H1 (cell line): ENCODE measurements at regions not wholly inside any gene's neighbourhood (a gene's known extent, or its start where the extent isn't known, plus 50 kb on each side); places are given as distances from the start of the nearest gene placed in this dataset.

Source experiments
- CTCF ChIA-PET: fragments of 300-600 bp; sonication (Branson Sonifier 250); formaldehyde crosslinking; loops from one replicate; lab custom pipeline; 2021; ENCODE audit not compliant: partially characterized antibody; lab: Charles Lee
- POLR2A ChIA-PET: fragments of 300-600 bp; sonication (Branson Sonifier 250); formaldehyde crosslinking; loops from one replicate; lab custom pipeline; 2021; ENCODE audit warnings: inconsistent platforms; ENCODE audit not compliant: partially characterized antibody; lab: Charles Lee
- DNase-seq, 2 experiments: peaks; one replicate each; pipeline versions ENCODE4 v3.0.0 to v3.0.0-alpha.2; 2010 to 2022; ENCODE audit warnings: low spot score in 2 of 2, low read depth in 1 of 2, mixed read lengths in 1 of 2
- FAIRE-seq: peaks from 2 replicates; lab custom pipeline; 2011; peaks lifted over from hg19 to GRCh38; lab: Jason Lieb, UNC
- H2AFZ ChIP-seq: 2 replicates; pipeline ENCODE4 v1.8.1; 2012; ENCODE audit warnings: low read length, inconsistent platforms
- H2AK5ac ChIP-seq: 2 replicates; pipeline ENCODE4 v1.6.1; 2013; ENCODE audit warnings: low read depth, low read length
- H2BK120ac ChIP-seq: replicated peaks from 2 replicates; pipeline ENCODE3; 2013; ENCODE audit warnings: low read depth, low read length, inconsistent platforms
- H2BK12ac ChIP-seq: 2 replicates; pipeline ENCODE4 v1.6.1; 2013; ENCODE audit warnings: low read depth, low read length
- H2BK15ac ChIP-seq: 2 replicates; pipeline ENCODE4 v1.6.1; 2013; ENCODE audit warnings: low read length
- H2BK20ac ChIP-seq: 2 replicates; pipeline ENCODE4 v1.6.1; 2013; ENCODE audit warnings: low read length
- H2BK5ac ChIP-seq: 2 replicates; pipeline ENCODE4 v1.6.1; 2013; ENCODE audit warnings: low read depth, low read length
- H3K14ac ChIP-seq: 2 replicates; pipeline ENCODE4 v1.6.1; 2013; ENCODE audit warnings: inconsistent platforms; ENCODE audit not compliant: insufficient read length
- H3K18ac ChIP-seq: 2 replicates; pipeline ENCODE4 v1.6.1; 2013; ENCODE audit warnings: low read length; ENCODE audit errors: extremely low read depth
- H3K23ac ChIP-seq: 2 replicates; pipeline ENCODE4 v1.6.1; 2013; ENCODE audit warnings: inconsistent platforms; ENCODE audit not compliant: insufficient read length
- H3K23me2 ChIP-seq: 2 replicates; pipeline ENCODE4 v1.6.1; 2013; ENCODE audit warnings: low read depth, low read length
- H3K27ac ChIP-seq: 2 replicates; pipeline ENCODE4 v1.6.1; 2011; ENCODE audit warnings: low read depth, low read length, inconsistent platforms
- H3K27me3 ChIP-seq, 4 experiments: replicated peaks in 1 of 4; 1 replicate in 1 of 4; 2 replicates in 3 of 4; pipeline versions ENCODE4 v1.6.1 to v1.8.1; 2011 to 2013; ENCODE audit warnings: low read length in 3 of 4, mild to moderate bottlenecking in 3 of 4, inconsistent platforms in 2 of 4, mixed read lengths in 2 of 4, moderate library complexity in 1 of 4; ENCODE audit not compliant: control insufficient read depth in 3 of 4, insufficient read depth in 3 of 4; ENCODE audit errors: extremely low read depth in 1 of 4
- H3K36me3 ChIP-seq, 4 experiments: 2 replicates each; pipeline versions ENCODE4 v1.6.1 to v1.8.1; 2011 to 2013; ENCODE audit warnings: mild to moderate bottlenecking in 4 of 4, low read length in 3 of 4, moderate library complexity in 2 of 4, control low read depth in 1 of 4, inconsistent platforms in 1 of 4; ENCODE audit not compliant: insufficient read depth in 4 of 4, control insufficient read depth in 2 of 4
- H3K4ac ChIP-seq: replicated peaks from 2 replicates; pipeline ENCODE3; 2013; ENCODE audit warnings: low read length, low read depth, mixed read lengths, inconsistent platforms; ENCODE audit not compliant: insufficient read length
- H3K4me1 ChIP-seq, 4 experiments: replicated peaks in 1 of 4; 1 replicate in 1 of 4; 2 replicates in 3 of 4; pipeline versions ENCODE4 v1.6.1 to v1.8.1; 2011 to 2013; ENCODE audit warnings: low read length in 3 of 4, inconsistent platforms in 2 of 4, mixed read lengths in 1 of 4; ENCODE audit not compliant: insufficient read depth in 4 of 4, control insufficient read depth in 3 of 4
- H3K4me2 ChIP-seq, 2 experiments: 2 replicates each; pipeline versions ENCODE4 v1.6.1 to v1.8.1; 2011 to 2013; ENCODE audit warnings: low read depth in 2 of 2, low read length in 2 of 2, control low read depth in 1 of 2, inconsistent platforms in 1 of 2, mild to moderate bottlenecking in 1 of 2; ENCODE audit not compliant: insufficient read depth in 1 of 2
- H3K4me3 ChIP-seq, 4 experiments: fragments of 200-600, 300-600 bp in 1 of 4; sonication (generic), shearing (Covaris generic), sonication (Bioruptor Twin) in 1 of 4; 2 replicates each; pipeline versions ENCODE4 v1.5.1 to v1.8.1; 2011 to 2016; ENCODE audit warnings: low read length in 4 of 4, low read depth in 3 of 4, control low read depth in 2 of 4, inconsistent platforms in 2 of 4, mild to moderate bottlenecking in 2 of 4, mixed read lengths in 1 of 4, moderate library complexity in 1 of 4; ENCODE audit not compliant: insufficient read depth in 2 of 4; ENCODE audit errors: extremely low read depth in 1 of 4
- H3K56ac ChIP-seq: replicated peaks from 2 replicates; pipeline ENCODE3; 2013; ENCODE audit warnings: low read depth, mild to moderate bottlenecking, mixed read lengths, low read length, inconsistent platforms; ENCODE audit not compliant: insufficient read length
- H3K79me1 ChIP-seq: 2 replicates; pipeline ENCODE4 v1.6.1; 2013; ENCODE audit warnings: low read depth, low read length, control low read depth
- H3K79me2 ChIP-seq, 2 experiments: 2 replicates each; pipeline versions ENCODE4 v1.6.1 to v1.8.1; 2012 to 2013; ENCODE audit warnings: low read length in 2 of 2, mild to moderate bottlenecking in 2 of 2, inconsistent platforms in 1 of 2; ENCODE audit not compliant: insufficient read depth in 2 of 2, control insufficient read depth in 1 of 2
- H3K9ac ChIP-seq, 4 experiments: replicated peaks in 1 of 4; 1 replicate in 1 of 4; 2 replicates in 3 of 4; pipeline versions ENCODE4 v1.6.1 to v1.8.1; 2011 to 2013; ENCODE audit warnings: low read depth in 3 of 4, low read length in 3 of 4, control low read depth in 2 of 4, mild to moderate bottlenecking in 2 of 4, moderate library complexity in 2 of 4, inconsistent platforms in 1 of 4; ENCODE audit errors: extremely low read depth in 1 of 4
- H3K9me3 ChIP-seq, 2 experiments: 2 replicates each; pipeline versions ENCODE4 v1.6.1 to v1.8.1; 2012 to 2013; ENCODE audit warnings: mild to moderate bottlenecking in 2 of 2, moderate library complexity in 2 of 2, control low read depth in 1 of 2, inconsistent platforms in 1 of 2, low read depth in 1 of 2, low read length in 1 of 2, mixed read lengths in 1 of 2; ENCODE audit not compliant: insufficient read depth in 2 of 2
- H4K20me1 ChIP-seq, 2 experiments: replicated peaks in 1 of 2; 2 replicates each; pipeline versions ENCODE3 to v1.8.1; 2011 to 2013; ENCODE audit warnings: inconsistent platforms in 2 of 2, low read length in 2 of 2, mild to moderate bottlenecking in 1 of 2; ENCODE audit not compliant: insufficient read depth in 2 of 2, control insufficient read depth in 1 of 2
- H4K5ac ChIP-seq: 2 replicates; pipeline ENCODE4 v1.6.1; 2013; ENCODE audit warnings: low read length, low read depth, mixed read lengths, inconsistent platforms; ENCODE audit not compliant: insufficient read length
- H4K8ac ChIP-seq: 2 replicates; pipeline ENCODE4 v1.8.0; 2013; ENCODE audit warnings: mild to moderate bottlenecking, moderate library complexity, low read length, inconsistent platforms; ENCODE audit not compliant: insufficient read depth; ENCODE audit errors: extremely low read depth
- H4K91ac ChIP-seq: replicated peaks from 2 replicates; pipeline ENCODE3; 2013; ENCODE audit warnings: low read length, mixed read lengths, inconsistent platforms; ENCODE audit not compliant: insufficient read length
- E2F6 ChIP-seq: IDR thresholded peaks from 2 replicates; pipeline ENCODE4 v1.6.1; 2012; ENCODE audit warnings: inconsistent platforms
- EP300 ChIP-seq, 2 experiments: IDR thresholded peaks; 1 replicate in 1 of 2; 2 replicates in 1 of 2; pipeline ENCODE4 v1.6.1; 2011 to 2012; ENCODE audit warnings: low read depth in 2 of 2, low read length in 2 of 2, mild to moderate bottlenecking in 2 of 2, borderline replicate concordance in 1 of 2, inconsistent platforms in 1 of 2, moderate library complexity in 1 of 2
- FOSL1 ChIP-seq: IDR thresholded peaks from 2 replicates; pipeline ENCODE4 v1.6.1; 2011; ENCODE audit warnings: mild to moderate bottlenecking, low read depth, low read length, moderate library complexity; ENCODE audit not compliant: insufficient read depth
- KDM1A ChIP-seq: fragments of 200-600, 300-600 bp; sonication (generic); IDR thresholded peaks from 2 replicates; pipeline ENCODE4 v1.7.1; 2016; ENCODE audit warnings: mild to moderate bottlenecking, low read length, borderline replicate concordance
- NANOG ChIP-seq: IDR thresholded peaks from 2 replicates; pipeline ENCODE4 v1.6.1; 2011; ENCODE audit warnings: low read length, low read depth, mild to moderate bottlenecking, inconsistent platforms; ENCODE audit not compliant: insufficient read depth, poor library complexity, severe bottlenecking
- NRF1 ChIP-seq: IDR thresholded peaks from 2 replicates; pipeline ENCODE4 v1.6.1; 2011; ENCODE audit warnings: mild to moderate bottlenecking, low read depth, low read length, improper control_type of control experiment
- POLR2AphosphoS5 ChIP-seq: IDR thresholded peaks from 2 replicates; pipeline ENCODE4 v1.6.1; 2011; ENCODE audit warnings: low read depth, low read length
- RBBP5 ChIP-seq: IDR thresholded peaks from 2 replicates; pipeline ENCODE4 v1.7.1; 2012; ENCODE audit warnings: low read depth, mild to moderate bottlenecking, inconsistent platforms, low read length, moderate library complexity, borderline replicate concordance
- RNF2 ChIP-seq: fragments of 200-900, 300-1000 bp; sonication (generic); IDR thresholded peaks from 2 replicates; pipeline ENCODE4 v1.7.1; 2016; ENCODE audit warnings: borderline replicate concordance, low read depth, mild to moderate bottlenecking, antibody characterized with exemption, low read length; ENCODE audit not compliant: poor library complexity, severe bottlenecking; ENCODE audit errors: missing control alignments
- RXRA ChIP-seq: IDR thresholded peaks from 2 replicates; pipeline ENCODE4 v1.6.1; 2011; ENCODE audit warnings: low read depth, mild to moderate bottlenecking, low read length, moderate library complexity; ENCODE audit not compliant: insufficient read depth
- SAP30 ChIP-seq: fragments of 300-600 bp; sonication (generic); IDR thresholded peaks from 2 replicates; pipeline ENCODE4 v1.7.1; 2012; ENCODE audit warnings: low read length, moderate library complexity, mild to moderate bottlenecking, inconsistent platforms; ENCODE audit not compliant: insufficient read depth, insufficient replicate concordance
- SP1 ChIP-seq: IDR thresholded peaks from 2 replicates; pipeline ENCODE4 v1.6.1; 2011; ENCODE audit warnings: low read depth, low read length
- SP4 ChIP-seq: IDR thresholded peaks from 2 replicates; pipeline ENCODE4 v1.6.1; 2012; ENCODE audit warnings: low read length, inconsistent platforms
- TCF12 ChIP-seq: IDR thresholded peaks from 2 replicates; pipeline ENCODE4 v1.6.1; 2011; ENCODE audit warnings: low read depth, mild to moderate bottlenecking, low read length
- YY1 ChIP-seq: IDR thresholded peaks from 2 replicates; pipeline ENCODE4 v1.6.1; 2011; ENCODE audit warnings: low read depth, mild to moderate bottlenecking, low read length

GRCh38 chr10:28157379-28157778 is 145.5 kb downstream of the MPP7 start:
- Histone ChIP-seq H3K14ac (no peak overlapping the region), H3K36me3 (no peaks in the 10 kb centered on the region), H3K79me1 (no peaks in the 10 kb centered on the region), H3K23me2 (no peaks in the 10 kb centered on the region), H2BK120ac (no peak overlapping the region), H4K8ac (no peak overlapping the region), H3K56ac (no peak overlapping the region), H3K27ac (no peak overlapping the region), H3K4me3 (no peak overlapping the region), H3K4me2 (no peak overlapping the region), H2AK5ac (no peak overlapping the region), H3K18ac (no peak overlapping the region), H3K23ac (no peak overlapping the region), H3K79me2 (no peaks in the 10 kb centered on the region), H2AFZ (no peak overlapping the region), H2BK20ac (no peak overlapping the region), H4K5ac (no peak overlapping the region), H2BK5ac (no peak overlapping the region), H3K9ac (no peak overlapping the region), H3K9me3 (no peaks in the 10 kb centered on the region), H2BK15ac (no peak overlapping the region), H2BK12ac (no peak overlapping the region), H3K27me3 (no peaks in the 10 kb centered on the region), H4K91ac (no peak overlapping the region), H4K20me1 (no peaks in the 10 kb centered on the region), H3K4me1 (peaks cover 0 to 3% (median 0%) of the 10 kb centered on the region in 4 experiments; a peak in 1 of 7 replicates), H3K4ac (no peak overlapping the region)
- ChIA-PET CTCF (no interaction called here), POLR2A (no interaction called here)
- DNase-seq (no peak), FAIRE-seq (no peak)
- no peak for TF ChIP-seq POLR2AphosphoS5
- TF ChIP-seq EP300 (IDR thresholded peaks at IDR 0.05; ENCODE audit: borderline replicate concordance in 1 of 2, low read depth in 2 of 2, low read length in 2 of 2): no peak
- TF ChIP-seq RNF2: no peak
- TF ChIP-seq NANOG: no peak
- no peak for TF ChIP-seq SP1
- TF ChIP-seq TCF12: no peak
- no peak for TF ChIP-seq SAP30
- TF ChIP-seq NRF1: no peak
- no peak for TF ChIP-seq RBBP5
- TF ChIP-seq YY1: no peak
- no peak for TF ChIP-seq FOSL1
- TF ChIP-seq RXRA: no peak
- no peak for TF ChIP-seq SP4
- TF ChIP-seq KDM1A: no peak
- TF ChIP-seq E2F6: no peak
